Adipocyte (in vitro differentiated cells): ENCODE measurements at regions not wholly inside any gene's neighbourhood (a gene's known extent, or its start where the extent isn't known, plus 50 kb on each side); places are given as distances from the start of the nearest gene placed in this dataset.

ENCODE experiments used
- DNase-seq: peaks from one replicate; pipeline ENCODE4 v3.0.0-alpha.2; 2015; ENCODE audit warnings: low read depth
- H3K27me3 ChIP-seq: replicated peaks from 2 replicates; pipeline ENCODE4 v1.7.0; 2013; ENCODE audit warnings: mild to moderate bottlenecking, low read length, moderate library complexity; ENCODE audit not compliant: control insufficient read depth, insufficient read depth
- H3K36me3 ChIP-seq: 2 replicates; pipeline ENCODE4 v1.7.0; 2013; ENCODE audit warnings: low read length, mild to moderate bottlenecking, moderate library complexity; ENCODE audit not compliant: control insufficient read depth, insufficient read depth, severe bottlenecking
- H3K4me1 ChIP-seq: 2 replicates; pipeline ENCODE4 v1.7.0; 2013; ENCODE audit warnings: mild to moderate bottlenecking, low read length, moderate library complexity; ENCODE audit not compliant: control insufficient read depth, insufficient read depth
- H3K4me3 ChIP-seq: 2 replicates; pipeline ENCODE4 v1.7.0; 2013; ENCODE audit warnings: mild to moderate bottlenecking, low read length, moderate library complexity
- H3K9ac ChIP-seq: 2 replicates; pipeline ENCODE4 v1.7.0; 2013; ENCODE audit warnings: mild to moderate bottlenecking, low read length, moderate library complexity
- H3K9me3 ChIP-seq: 2 replicates; pipeline ENCODE4 v1.7.0; 2013; ENCODE audit warnings: mild to moderate bottlenecking, low read length, moderate library complexity; ENCODE audit not compliant: control insufficient read depth

DNA sequence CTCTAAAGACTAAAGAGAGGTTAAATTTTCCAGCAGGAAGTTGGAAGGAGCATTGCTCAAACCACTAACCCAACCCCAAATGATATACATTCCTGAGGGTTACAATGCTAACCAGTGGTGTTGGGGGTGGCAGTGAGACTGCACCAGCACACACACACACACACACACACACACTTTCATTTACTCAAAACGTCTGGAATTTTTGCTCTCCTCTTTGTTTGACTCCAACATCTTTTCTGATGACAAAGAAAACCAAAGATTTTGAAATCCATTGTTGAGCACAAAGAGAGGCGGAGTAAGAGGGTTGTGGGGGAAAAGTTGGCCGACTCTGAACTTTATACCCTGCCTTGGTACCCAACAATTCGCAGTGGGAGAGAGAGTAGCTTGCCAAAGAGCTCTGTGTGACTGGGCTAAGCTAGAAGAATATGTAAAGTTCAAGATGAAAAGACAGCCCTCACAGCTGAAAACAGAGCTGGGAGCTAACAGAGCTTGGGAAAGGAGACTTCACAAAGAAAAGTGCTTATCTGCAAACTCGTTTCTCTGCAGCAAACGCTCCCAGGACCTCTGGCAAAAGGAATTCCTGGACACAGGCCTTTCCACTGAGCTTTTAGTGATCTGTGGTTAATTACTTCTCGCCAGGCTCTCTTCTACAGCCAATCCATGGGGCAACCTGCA lies 426.0 kb upstream of the CDH11 start:
- no peaks in the 10 kb centered on the region for H3K27me3 ChIP-seq
- H3K9ac ChIP-seq = peak overlapping the region; percentile 57
- DNase-seq = peak; percentile 94
- H3K9me3 ChIP-seq = no peaks in the 10 kb centered on the region
- H3K4me3 ChIP-seq = peak overlapping the region; percentile 36
- no peaks in the 10 kb centered on the region for H3K36me3 ChIP-seq
- H3K4me1 ChIP-seq = peaks cover 31% of the 10 kb centered on the region

DNA sequence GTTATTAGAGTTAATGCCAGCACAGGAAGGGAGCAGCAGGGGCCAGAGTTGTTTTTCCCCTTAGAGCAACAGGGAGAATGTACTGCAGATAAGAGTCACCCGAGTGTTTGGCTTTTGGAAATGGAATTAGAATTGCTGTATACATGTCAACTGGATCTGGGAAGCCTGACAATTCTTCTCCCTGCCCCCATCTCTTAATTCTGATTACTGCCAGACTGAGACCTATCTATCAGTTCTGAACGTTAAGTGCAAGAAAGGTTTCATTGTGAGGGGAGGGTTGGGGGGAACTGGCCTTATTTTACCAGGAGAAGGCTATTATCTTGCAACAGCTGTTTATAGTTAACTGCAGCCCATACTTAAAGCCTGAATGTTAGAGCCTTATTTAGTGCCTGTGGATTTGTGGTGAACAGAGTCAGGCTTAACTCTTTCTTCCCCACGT lies 424.5 kb upstream of the CDH11 start:
- Histone ChIP-seq H3K9me3 (no peaks in the 10 kb centered on the region), H3K27me3 (no peaks in the 10 kb centered on the region), H3K9ac (peak overlapping the region; percentile 24), H3K36me3 (no peaks in the 10 kb centered on the region), H3K4me3 (no peak overlapping the region), H3K4me1 (peaks cover 31% of the 10 kb centered on the region)
- DNase-seq = peak; percentile 59

DNA sequence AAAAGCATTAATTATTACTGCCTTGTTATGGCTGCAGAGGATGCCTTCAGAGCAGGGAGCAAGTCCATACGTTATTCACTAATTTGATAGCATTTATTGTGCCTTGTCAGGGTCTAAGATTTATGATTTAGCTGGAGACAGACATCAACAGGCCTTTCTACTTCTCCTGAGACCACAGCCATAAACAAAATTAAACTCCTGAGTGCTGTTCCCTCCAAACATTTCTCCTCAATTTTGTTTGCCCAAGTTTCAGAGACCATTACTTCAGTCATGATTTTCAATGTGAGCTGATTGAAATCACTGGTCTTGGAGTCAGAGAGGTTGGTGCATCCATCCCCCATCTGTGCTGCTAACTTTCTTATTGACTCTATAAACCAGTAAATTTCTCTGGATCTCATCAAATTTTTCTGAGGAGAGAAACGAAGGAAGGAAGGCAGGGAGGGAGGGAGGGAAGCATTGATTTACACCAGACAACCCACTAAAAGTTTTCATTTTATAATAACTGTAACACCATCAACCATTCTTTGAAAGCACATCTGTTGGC lies 423.6 kb upstream of the CDH11 start:
- no peak for DNase-seq
- Histone ChIP-seq H3K9ac (no peak overlapping the region), H3K9me3 (no peaks in the 10 kb centered on the region), H3K36me3 (no peaks in the 10 kb centered on the region), H3K27me3 (no peaks in the 10 kb centered on the region), H3K4me3 (no peak overlapping the region), H3K4me1 (peaks cover 31% of the 10 kb centered on the region)

DNA sequence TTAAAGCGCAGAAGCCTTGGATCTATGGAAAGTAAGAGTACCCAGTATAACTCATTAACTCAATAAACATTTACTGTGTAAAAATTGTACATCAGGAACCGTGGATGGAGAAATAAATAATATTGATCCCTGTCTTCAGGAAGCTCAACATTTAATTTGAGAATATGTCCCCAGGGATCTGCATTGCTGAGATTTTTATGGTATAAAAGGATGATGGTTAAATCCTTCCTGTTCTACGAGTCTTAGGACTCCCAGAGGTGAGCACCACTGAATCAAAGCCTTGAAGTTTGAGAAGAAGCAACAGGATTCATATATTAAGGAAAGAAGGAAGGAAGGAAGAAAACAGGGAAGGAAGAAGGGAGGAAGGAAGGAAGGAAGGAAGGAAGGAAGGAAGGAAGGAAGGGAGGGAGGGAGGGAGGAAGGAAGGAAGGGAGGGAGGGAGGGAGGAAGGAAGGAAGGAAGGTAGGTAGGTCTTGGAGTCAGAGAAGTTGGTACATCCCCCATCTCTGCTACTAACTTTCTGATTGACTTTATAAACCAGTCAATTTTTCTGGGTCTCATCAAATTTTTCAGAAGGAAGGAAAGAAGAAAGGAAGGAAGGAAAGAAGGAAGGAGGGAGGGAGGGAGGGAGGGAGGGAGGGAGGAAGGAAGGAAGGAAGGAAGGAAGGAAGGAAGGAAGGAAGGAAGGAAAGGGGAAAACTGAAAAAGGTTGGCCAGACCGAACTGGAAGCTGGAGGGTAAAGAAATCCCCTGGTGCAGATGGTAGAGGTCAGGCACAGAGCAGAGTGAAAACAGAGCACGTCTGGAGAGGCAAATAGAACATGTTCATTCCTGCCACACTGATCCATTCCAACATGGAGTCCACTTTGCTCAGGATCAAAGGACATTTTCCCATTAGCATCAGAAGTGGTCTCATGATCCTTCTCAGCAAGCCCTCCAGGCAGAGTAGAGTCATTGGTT lies 422.2 kb upstream of the CDH11 start:
- Histone ChIP-seq H3K4me3 (no peak overlapping the region), H3K4me1 (peaks cover 38% of the 10 kb centered on the region), H3K9me3 (no peaks in the 10 kb centered on the region), H3K27me3 (no peaks in the 10 kb centered on the region), H3K9ac (no peak overlapping the region), H3K36me3 (no peaks in the 10 kb centered on the region)
- DNase-seq = no peak

DNA sequence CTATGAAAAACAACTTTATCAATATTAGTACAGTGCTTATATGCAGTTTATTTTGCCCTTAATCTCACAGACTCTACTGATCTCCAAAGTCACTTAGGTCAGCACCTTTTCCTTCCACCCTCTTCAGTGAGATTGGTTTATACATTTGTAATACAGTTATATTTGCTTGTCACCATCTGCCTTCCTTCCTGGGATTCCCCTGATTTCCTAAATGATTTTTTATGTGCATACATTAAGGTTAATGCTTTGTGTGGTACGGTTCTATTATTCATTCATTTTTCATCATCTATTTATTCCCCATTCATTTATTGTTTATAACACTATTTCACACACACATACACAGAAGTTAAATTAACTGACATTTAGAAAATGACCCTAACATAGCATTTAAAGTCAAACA lies 419.8 kb upstream of the CDH11 start:
- DNase-seq = no peak
- Histone ChIP-seq H3K4me3 (no peak overlapping the region), H3K9me3 (no peaks in the 10 kb centered on the region), H3K4me1 (peaks cover 21% of the 10 kb centered on the region), H3K36me3 (no peaks in the 10 kb centered on the region), H3K9ac (no peak overlapping the region), H3K27me3 (no peaks in the 10 kb centered on the region)

DNA sequence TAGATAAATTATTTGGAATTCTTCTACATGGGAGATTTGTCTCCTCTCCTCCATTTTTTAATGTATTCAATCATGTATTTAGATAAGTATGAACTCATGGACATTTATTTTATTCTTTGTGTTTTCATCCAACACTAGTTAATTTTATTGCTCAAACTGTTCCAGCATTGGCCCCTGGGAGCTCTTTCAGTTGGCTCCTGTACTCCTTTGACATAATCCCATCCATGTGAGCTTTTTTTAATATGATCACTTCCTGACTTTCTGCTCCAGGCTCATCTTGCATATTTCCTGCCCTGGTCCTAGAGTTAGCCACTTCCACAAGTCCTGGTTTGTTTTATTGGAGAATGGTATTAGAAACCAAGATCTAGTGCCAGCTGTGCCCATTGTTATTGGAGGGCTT lies 419.0 kb upstream of the CDH11 start:
- Histone ChIP-seq H3K4me1 (peaks cover 14% of the 10 kb centered on the region), H3K4me3 (no peak overlapping the region), H3K9ac (no peak overlapping the region), H3K36me3 (no peaks in the 10 kb centered on the region), H3K9me3 (no peaks in the 10 kb centered on the region), H3K27me3 (no peaks in the 10 kb centered on the region)
- DNase-seq = no peak

DNA sequence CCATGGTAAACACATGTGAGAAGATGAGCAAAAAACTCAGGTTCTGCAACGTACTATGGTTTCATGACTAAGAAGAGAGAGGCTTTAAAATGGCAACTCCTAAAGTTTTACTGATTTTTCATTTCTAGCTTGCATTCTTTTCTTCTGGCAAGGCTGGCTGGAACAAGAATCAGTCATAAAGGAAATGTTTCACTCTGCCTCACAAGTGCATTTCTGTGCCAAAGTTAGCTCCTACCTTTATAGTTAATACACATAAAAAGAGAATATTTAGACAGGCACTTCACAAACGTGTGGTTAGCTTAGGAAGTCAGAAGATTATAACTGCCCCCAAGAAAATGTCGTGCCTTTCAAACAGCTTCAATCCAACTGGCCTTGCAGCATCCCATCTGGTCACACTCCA lies 417.1 kb upstream of the CDH11 start:
- Histone ChIP-seq H3K4me1 (peaks cover 19% of the 10 kb centered on the region), H3K27me3 (no peaks in the 10 kb centered on the region)

DNA sequence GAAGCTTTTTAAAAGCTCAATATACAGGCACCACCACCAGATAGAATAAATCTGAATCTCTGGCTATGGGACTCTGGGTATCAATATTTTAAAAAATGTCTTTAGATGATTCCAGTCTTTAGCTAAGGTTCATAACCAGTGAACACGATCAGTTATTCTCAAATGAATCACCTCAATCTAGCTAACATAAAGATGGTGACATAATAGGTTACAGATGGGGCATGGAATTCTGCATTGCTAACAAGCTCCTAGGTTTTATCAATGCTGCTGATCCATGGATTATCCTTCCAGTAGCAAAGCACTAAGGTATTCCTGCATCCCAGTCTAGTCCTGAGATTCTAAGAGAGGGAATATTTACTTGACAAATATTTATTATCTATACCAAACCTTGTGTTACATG lies 415.5 kb upstream of the CDH11 start:
- Histone ChIP-seq H3K27me3 (no peaks in the 10 kb centered on the region), H3K36me3 (no peaks in the 10 kb centered on the region), H3K9me3 (no peaks in the 10 kb centered on the region), H3K9ac (no peak overlapping the region), H3K4me1 (peaks cover 21% of the 10 kb centered on the region), H3K4me3 (no peak overlapping the region)
- no peak for DNase-seq

More for the DNA sequence above, 417.1 kb upstream of the CDH11 start:
- DNase-seq = peak; percentile 35
- Histone ChIP-seq H3K9ac (no peak overlapping the region), H3K4me3 (peak overlapping the region; percentile 11), H3K36me3 (no peaks in the 10 kb centered on the region), H3K9me3 (no peaks in the 10 kb centered on the region)

DNA sequence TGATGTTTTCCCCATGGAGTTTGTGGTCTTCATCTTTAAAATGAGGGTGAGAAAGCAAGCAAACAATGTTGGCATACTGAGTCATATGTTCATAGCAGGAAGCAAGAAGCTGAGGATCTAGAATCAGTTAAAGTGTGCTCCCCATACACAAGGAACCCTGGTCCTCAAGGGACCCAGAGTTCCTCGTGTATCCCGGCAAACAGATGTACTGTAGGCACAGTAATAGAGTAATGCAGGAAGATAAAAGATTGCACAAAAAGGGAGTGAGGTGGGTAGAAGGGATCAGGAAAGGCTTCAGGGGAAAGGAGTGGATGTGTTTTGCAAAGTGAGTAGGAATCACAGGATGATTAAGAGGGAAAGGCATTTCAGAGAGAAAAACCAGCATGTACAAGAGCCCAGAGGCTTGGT lies 412.3 kb upstream of the CDH11 start:
- Histone ChIP-seq H3K36me3 (no peaks in the 10 kb centered on the region), H3K9ac (no peak overlapping the region), H3K27me3 (no peaks in the 10 kb centered on the region), H3K4me1 (peaks cover 14% of the 10 kb centered on the region), H3K9me3 (no peaks in the 10 kb centered on the region), H3K4me3 (no peak overlapping the region)
- DNase-seq = no peak

DNA sequence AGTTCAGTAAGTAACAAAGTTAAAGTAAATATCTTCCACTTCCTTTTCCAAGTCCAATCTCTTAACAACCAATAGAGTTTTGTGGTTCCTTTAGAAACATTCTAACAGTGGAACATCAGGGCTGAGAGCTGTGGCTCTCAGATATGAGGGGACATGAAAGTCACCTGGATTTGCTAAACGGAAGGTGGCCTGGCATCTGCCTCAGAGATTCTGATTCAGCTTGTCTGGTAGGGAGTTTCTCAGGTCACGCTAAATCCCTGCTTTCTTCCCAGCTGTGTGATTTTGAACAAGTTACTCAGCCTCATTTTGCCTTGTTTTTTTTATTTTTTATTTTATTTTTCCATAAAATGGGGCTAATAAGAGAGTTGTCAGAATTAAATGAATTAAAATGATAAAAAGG lies 411.0 kb upstream of the CDH11 start:
- H3K9me3 ChIP-seq = no peaks in the 10 kb centered on the region
- DNase-seq = no peak
- no peaks in the 10 kb centered on the region for H3K27me3 ChIP-seq
- H3K9ac ChIP-seq = no peak overlapping the region
- H3K4me3 ChIP-seq = no peak overlapping the region
- H3K4me1 ChIP-seq = peaks cover 7% of the 10 kb centered on the region
- H3K36me3 ChIP-seq = no peaks in the 10 kb centered on the region

DNA sequence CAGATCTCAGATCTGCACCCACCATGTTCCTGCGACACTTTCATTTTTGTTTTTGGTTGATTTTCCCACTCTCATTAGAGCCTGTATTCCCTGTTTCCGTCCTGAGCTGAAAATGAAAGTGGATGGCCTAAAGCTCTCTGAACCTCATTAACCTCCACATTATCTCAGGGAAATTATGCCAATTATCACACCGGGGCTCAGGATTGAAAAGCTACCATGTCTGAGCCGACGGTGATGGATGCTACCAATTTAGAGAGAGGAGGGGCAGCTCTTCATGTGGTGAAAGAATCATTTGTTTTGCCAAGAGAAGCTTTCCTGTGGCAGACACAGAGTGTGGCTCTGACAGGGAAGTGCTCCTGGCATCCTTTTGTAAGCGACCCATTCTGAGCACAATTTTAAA lies 410.4 kb upstream of the CDH11 start:
- Histone ChIP-seq H3K4me1 (peaks cover 7% of the 10 kb centered on the region), H3K4me3 (peak overlapping the region; percentile 71), H3K9me3 (no peaks in the 10 kb centered on the region), H3K36me3 (no peaks in the 10 kb centered on the region), H3K9ac (peak overlapping the region; percentile 56), H3K27me3 (no peaks in the 10 kb centered on the region)
- DNase-seq = peak; percentile 19
